IMR-90 (cell line): ENCODE measurements at regions not wholly inside any gene's neighbourhood (a gene's known extent, or its start where the extent isn't known, plus 50 kb on each side); places are given as distances from the start of the nearest gene placed in this dataset.

Experiments
- CEBPB ChIP-seq: IDR thresholded peaks from 2 replicates; pipeline ENCODE4 v1.6.1; 2012; ENCODE audit warnings: low read depth, low read length, improper control_type of control experiment
- CTCF ChIP-seq: conservative IDR thresholded peaks from 2 replicates; pipeline ENCODE4 v1.5.1; 2012; ENCODE audit warnings: mild to moderate bottlenecking, low read depth, low read length, improper control_type of control experiment
- ELK1 ChIP-seq: fragments of 150-350 bp; IDR thresholded peaks from 2 replicates; pipeline ENCODE4 v1.6.1; 2016; ENCODE audit warnings: low read depth, mild to moderate bottlenecking, low read length, moderate library complexity, borderline replicate concordance
- FOS ChIP-seq: fragments of 150-350 bp; IDR thresholded peaks from 2 replicates; pipeline ENCODE4 v1.6.1; 2016; ENCODE audit warnings: low read depth, low read length
- MAFK ChIP-seq: IDR thresholded peaks from 2 replicates; pipeline ENCODE4 v1.6.1; 2012; ENCODE audit warnings: low read depth, low read length, improper control_type of control experiment
- MXI1 ChIP-seq: IDR thresholded peaks from 2 replicates; pipeline ENCODE4 v1.6.1; 2012; ENCODE audit warnings: low read depth, mild to moderate bottlenecking, low read length, moderate library complexity, borderline replicate concordance
- POLR2A ChIP-seq: IDR thresholded peaks from 2 replicates; pipeline ENCODE4 v1.6.1; 2012; ENCODE audit warnings: mild to moderate bottlenecking, low read depth, low read length
- RAD21 ChIP-seq: IDR thresholded peaks from 2 replicates; pipeline ENCODE4 v1.6.1; 2012; ENCODE audit warnings: low read length, improper control_type of control experiment
- RCOR1 ChIP-seq: IDR thresholded peaks from 2 replicates; pipeline ENCODE4 v1.6.1; 2012; ENCODE audit warnings: mild to moderate bottlenecking, low read length, improper control_type of control experiment; ENCODE audit not compliant: insufficient replicate concordance
- RFX5 ChIP-seq: IDR thresholded peaks from 2 replicates; pipeline ENCODE4 v1.8.0; 2012; ENCODE audit warnings: low read depth, mild to moderate bottlenecking, low read length, moderate library complexity
- SMC3 ChIP-seq: fragments of 150-350 bp; IDR thresholded peaks from 2 replicates; pipeline ENCODE4 v1.6.1; 2016; ENCODE audit warnings: low read depth, mild to moderate bottlenecking, antibody characterized with exemption, low read length, moderate library complexity
- USF2 ChIP-seq: fragments of 150-350 bp; IDR thresholded peaks from 2 replicates; pipeline ENCODE4 v1.6.1; 2017; ENCODE audit warnings: mild to moderate bottlenecking, antibody characterized with exemption, low read length, low read depth

- TF ChIP-seq POLR2A (no peak), MXI1 (no peak), CTCF (no peak), FOS (no peak), RFX5 (no peak), SMC3 (no peak), USF2 (no peak), RCOR1 (no peak), RAD21 (no peak), MAFK (no peak), CEBPB (no peak), ELK1 (no peak)
Measured at GRCh38 chr4:163732473-163732872, 238.0 kb downstream of the TMA16 start.
